ENCODE measurements at regions not wholly inside any gene's neighbourhood (a gene's known extent, or its start where the extent isn't known, plus 50 kb on each side); places are given as distances from the start of the nearest gene placed in this dataset.
"Not testable (repeated sequence)": the region's sequence is repeated elsewhere in the genome, so short reads cannot be mapped to it uniquely, and the experiment has no call there.

- DNase-seq: no peak
Observed at GRCh38 chr6:37078814-37079213, 73.4 kb downstream of the FGD2 start.

- DNase-seq: no peak
Observed at GRCh38 chr6:37081042-37081607, 75.7 kb downstream of the FGD2 start.

DNA sequence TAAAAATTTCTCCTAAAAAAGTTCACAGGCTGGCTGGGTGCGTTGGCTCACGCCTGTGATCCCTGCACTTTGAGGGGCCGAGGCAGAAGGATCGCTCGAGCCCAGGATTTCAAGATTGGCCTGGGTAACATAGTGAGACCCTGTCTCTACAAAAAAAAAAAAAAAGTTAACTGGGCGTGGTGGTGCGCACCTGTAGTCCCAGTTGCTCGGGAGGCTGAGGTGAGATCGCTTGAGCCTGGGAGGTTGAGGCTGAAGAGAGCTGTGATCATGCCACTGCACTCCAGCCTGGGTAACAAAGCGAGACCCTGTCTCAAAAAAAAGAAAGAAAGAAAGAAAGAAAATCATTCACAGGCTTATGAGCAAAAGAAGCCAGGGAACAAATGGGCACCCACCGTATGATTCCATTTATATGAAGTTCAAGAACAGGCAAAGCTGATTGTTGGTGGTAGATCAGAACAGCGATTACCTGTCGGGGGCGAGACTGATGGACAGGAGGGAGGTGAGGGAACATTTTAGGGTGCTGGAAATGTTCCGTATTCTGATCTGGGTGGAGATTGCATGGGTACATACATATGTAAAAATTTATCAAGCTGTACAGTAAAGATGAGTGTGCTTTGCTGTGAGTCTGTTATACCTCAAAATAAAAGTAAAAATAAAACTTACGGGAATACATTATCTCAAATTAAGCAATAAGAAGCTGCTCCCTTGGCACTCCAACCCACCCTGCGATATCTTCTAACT, 77.1 kb downstream of the FGD2 start:
- peak; percentile 60 for DNase-seq

GRCh38 chr6:37083243-37084138, 78.0 kb downstream of the FGD2 start:
- peak; percentile 85 for DNase-seq

DNA sequence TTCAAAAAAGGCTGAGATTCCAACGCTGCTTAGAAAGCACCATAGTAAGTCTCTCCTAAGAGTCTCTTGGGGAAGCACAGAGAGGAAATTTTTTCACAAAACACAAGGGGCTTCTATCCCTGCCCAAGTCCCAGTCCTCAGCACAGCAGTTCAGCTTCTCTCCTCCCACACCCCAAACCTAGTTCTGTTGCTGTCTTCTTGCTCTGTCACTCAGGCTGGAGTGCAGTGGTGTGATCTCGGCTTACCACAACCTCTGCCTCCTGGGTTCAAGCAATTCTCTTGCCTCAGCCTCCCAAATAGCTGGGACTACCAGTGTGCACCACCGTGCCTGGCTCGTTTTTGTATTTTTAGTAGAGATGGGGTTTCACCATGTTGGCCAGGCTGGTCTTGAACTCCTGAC, 79.2 kb downstream of the FGD2 start:
- not testable (repeated sequence) for DNase-seq

DNA sequence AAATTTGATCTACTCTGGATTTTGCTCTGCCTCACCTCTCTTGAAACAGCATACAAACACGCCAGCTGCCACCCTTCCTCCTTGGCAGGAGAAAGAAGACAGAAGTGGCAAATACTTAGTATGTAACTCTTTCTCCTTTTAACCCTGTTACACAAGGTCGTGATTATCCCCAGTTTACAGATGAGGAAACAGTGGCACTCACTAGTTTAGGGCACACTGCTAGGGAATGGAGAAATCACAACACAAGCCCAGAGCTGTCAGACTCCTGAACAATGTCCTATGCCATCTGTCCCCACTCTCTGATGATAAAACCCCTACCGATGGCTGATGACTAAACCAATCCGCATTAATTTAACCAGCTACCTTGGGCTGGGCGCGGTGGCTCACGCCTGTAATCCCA, 79.7 kb downstream of the FGD2 start:
- DNase-seq: no peak

GRCh38 chr6:37088897-37089296, 81.1 kb upstream of the PIM1 start:
- DNase-seq: no peak

DNA sequence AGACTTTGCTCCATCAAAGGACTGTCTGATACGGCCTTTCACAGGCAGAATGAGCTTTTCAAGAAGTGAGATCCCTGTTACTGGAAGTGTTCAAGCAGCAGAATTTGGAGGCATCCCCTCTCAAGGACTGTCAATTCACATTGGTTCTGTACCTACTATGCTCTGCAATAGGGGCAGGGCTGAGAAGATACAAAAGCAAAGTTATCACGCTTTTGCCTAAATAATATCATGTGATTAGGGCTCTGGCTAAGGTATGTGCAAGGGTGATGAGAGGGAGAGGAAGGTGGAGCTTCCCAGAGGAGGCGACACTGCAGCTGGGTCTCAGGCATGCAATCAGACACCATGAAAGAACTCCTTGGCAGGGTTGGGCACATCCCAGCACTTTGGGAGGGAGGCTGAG, 80.2 kb upstream of the PIM1 start:
- no peak for DNase-seq

DNA sequence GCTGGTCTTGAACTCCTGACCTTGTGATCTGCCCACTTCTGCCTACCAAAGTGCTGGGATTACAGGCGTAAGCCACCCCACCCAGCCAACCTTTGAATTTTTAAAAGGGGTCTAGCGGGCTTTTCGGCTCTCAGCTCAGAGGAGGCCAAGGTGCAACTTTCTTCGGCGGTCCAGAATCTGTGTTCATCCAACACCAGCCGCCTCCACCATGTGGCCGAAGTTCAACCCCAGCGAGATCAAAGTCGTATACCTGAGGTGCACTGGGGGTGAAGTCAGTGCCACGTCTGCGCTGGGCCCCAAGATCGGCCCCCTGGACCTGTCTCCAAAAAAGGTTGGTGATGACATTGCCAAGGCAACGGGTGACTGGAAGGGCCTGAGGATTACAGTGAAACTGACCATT, 78.8 kb upstream of the PIM1 start:
- DNase-seq: not testable (repeated sequence)

GRCh38 chr6:37091586-37091985, 78.4 kb upstream of the PIM1 start:
- not testable (repeated sequence) for DNase-seq

GRCh38 chr6:37092923-37093727, 76.8 kb upstream of the PIM1 start:
- DNase-seq: no peak

GRCh38 chr6:37093728-37094069, 76.3 kb upstream of the PIM1 start:
- DNase-seq: no peak

DNA sequence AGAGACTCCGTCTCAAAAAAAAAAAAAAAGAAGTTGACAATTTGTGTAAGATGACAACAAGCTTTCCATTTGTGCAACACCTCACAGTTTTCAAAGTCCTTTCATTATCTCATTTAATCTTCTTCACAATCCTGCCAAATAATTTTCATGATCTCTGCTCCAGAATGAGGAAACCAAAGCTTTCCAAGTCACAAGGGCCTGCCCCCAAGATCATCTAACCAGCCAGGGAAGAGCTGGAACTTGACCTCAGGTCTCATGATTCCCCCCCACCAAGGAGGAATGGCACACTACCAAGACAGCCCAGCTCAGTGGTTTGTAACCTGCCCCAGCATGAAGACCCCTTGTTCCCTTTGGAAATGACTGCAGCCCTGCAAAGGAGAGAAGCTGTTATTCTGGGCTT, 74.0 kb upstream of the PIM1 start:
- no peak for DNase-seq

- DNase-seq: no peak
Observed at GRCh38 chr6:37097335-37097734, 72.6 kb upstream of the PIM1 start.

- no peak for DNase-seq
Observed at GRCh38 chr6:37099442-37099841, 70.5 kb upstream of the PIM1 start.

- no peak for DNase-seq
Observed at GRCh38 chr6:37100745-37101144, 69.2 kb upstream of the PIM1 start.

GRCh38 chr6:37101991-37102298, 68.0 kb upstream of the PIM1 start:
- no peak for DNase-seq

GRCh38 chr6:37102299-37103168, 67.4 kb upstream of the PIM1 start:
- DNase-seq: peak; percentile 90

- DNase-seq: peak; percentile 96
Observed at GRCh38 chr6:37103169-37104039, 66.5 kb upstream of the PIM1 start.

GRCh38 chr6:37104824-37105147, 65.2 kb upstream of the PIM1 start:
- DNase-seq: no peak
